HuH-7.5 (cell line): ENCODE measurements at regions not wholly inside any gene's neighbourhood (a gene's known extent, or its start where the extent isn't known, plus 50 kb on each side); places are given as distances from the start of the nearest gene placed in this dataset.

Source experiments
- DNase-seq: peaks from one replicate; pipeline ENCODE4 v3.0.0; 2011; ENCODE audit warnings: low spot score

GRCh38 chr7:156069891-156070290 is 257.6 kb upstream of the SHH start:
- no peak for DNase-seq

GRCh38 chr7:156067156-156067555 is 254.9 kb upstream of the SHH start:
- DNase-seq = no peak

GRCh38 chr7:156065400-156065799 is 253.1 kb upstream of the SHH start:
- DNase-seq = no peak

- DNase-seq = no peak
Measured at GRCh38 chr7:156064971-156065386, 252.7 kb upstream of the SHH start.

GRCh38 chr7:156063241-156063810 is 251.1 kb upstream of the SHH start:
- no peak for DNase-seq

GRCh38 chr7:156062286-156062685 is 250.0 kb upstream of the SHH start:
- DNase-seq = no peak

- DNase-seq = no peak
Measured at GRCh38 chr7:156061689-156062255, 249.5 kb upstream of the SHH start.

GRCh38 chr7:156060925-156061324 is 248.7 kb upstream of the SHH start:
- no peak for DNase-seq

- no peak for DNase-seq
Measured at GRCh38 chr7:156059369-156059768, 247.1 kb upstream of the SHH start.

- DNase-seq = no peak
Measured at GRCh38 chr7:156058248-156058647, 246.0 kb upstream of the SHH start.

- DNase-seq = no peak
Measured at GRCh38 chr7:156056534-156056933, 244.3 kb upstream of the SHH start.

GRCh38 chr7:156055206-156055822 is 243.1 kb upstream of the SHH start:
- DNase-seq = no peak

GRCh38 chr7:156051884-156052283 is 239.6 kb upstream of the SHH start:
- no peak for DNase-seq

- DNase-seq = no peak
Measured at GRCh38 chr7:156050636-156051569, 238.6 kb upstream of the SHH start.

- DNase-seq = no peak
Measured at GRCh38 chr7:156049366-156049765, 237.1 kb upstream of the SHH start.

GRCh38 chr7:156046031-156046560 is 233.8 kb upstream of the SHH start:
- no peak for DNase-seq

- DNase-seq = no peak
Measured at GRCh38 chr7:156043416-156044178, 231.3 kb upstream of the SHH start.

- DNase-seq = no peak
Measured at GRCh38 chr7:156041398-156041797, 229.1 kb upstream of the SHH start.

GRCh38 chr7:156039971-156040677 is 227.9 kb upstream of the SHH start:
- DNase-seq = no peak

GRCh38 chr7:156039194-156039593 is 226.9 kb upstream of the SHH start:
- DNase-seq = no peak

GRCh38 chr7:156038345-156038744 is 226.1 kb upstream of the SHH start:
- DNase-seq = no peak
